ENCODE measurements at regions not wholly inside any gene's neighbourhood (a gene's known extent, or its start where the extent isn't known, plus 50 kb on each side); places are given as distances from the start of the nearest gene placed in this dataset.

DNA sequence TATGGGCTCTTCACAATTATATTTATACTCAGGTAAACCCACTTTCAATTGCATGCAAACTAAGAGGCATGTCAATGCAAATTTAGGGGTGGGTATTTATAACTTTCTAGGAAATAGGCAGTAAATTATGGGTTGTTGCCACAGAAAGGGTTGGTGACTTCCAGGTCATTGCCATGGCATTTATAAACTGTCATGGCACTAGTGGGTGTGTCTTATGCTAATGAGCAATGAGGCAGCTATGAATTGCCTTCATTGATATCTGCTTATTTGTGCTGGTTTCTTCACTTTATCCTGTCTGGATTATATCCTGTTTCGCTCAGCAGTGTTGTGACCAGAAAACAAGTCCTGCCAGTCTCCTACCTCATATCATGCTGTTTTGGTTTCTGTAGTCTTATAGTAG lies 597.3 kb upstream of the DAB2 start:
- TF ChIP-seq, protein P1, sequence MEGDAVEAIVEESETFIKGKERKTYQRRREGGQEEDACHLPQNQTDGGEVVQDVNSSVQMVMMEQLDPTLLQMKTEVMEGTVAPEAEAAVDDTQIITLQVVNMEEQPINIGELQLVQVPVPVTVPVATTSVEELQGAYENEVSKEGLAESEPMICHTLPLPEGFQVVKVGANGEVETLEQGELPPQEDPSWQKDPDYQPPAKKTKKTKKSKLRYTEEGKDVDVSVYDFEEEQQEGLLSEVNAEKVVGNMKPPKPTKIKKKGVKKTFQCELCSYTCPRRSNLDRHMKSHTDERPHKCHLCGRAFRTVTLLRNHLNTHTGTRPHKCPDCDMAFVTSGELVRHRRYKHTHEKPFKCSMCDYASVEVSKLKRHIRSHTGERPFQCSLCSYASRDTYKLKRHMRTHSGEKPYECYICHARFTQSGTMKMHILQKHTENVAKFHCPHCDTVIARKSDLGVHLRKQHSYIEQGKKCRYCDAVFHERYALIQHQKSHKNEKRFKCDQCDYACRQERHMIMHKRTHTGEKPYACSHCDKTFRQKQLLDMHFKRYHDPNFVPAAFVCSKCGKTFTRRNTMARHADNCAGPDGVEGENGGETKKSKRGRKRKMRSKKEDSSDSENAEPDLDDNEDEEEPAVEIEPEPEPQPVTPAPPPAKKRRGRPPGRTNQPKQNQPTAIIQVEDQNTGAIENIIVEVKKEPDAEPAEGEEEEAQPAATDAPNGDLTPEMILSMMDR (conservative IDR thresholded peaks at IDR 0.05 in 1 of 2, IDR thresholded peaks at IDR 0.05 in 1 of 2; ENCODE audit: low read depth in 1 of 2, low read length in 2 of 2): no peak
- no peak for TF ChIP-seq EZH2 (IDR thresholded peaks at IDR 0.05; ENCODE audit: low read length, missing control alignments)

All from fibroblast of lung (primary cell).